ENCODE measurements at regions not wholly inside any gene's neighbourhood (a gene's known extent, or its start where the extent isn't known, plus 50 kb on each side); places are given as distances from the start of the nearest gene placed in this dataset.
"Not testable (repeated sequence)": the region's sequence is repeated elsewhere in the genome, so short reads cannot be mapped to it uniquely, and the experiment has no call there.

- DNase-seq: no peak
These were observed 542.1 kb upstream of the ATP2B1 start for GRCh38 chr12:90250766-90251165.

DNA sequence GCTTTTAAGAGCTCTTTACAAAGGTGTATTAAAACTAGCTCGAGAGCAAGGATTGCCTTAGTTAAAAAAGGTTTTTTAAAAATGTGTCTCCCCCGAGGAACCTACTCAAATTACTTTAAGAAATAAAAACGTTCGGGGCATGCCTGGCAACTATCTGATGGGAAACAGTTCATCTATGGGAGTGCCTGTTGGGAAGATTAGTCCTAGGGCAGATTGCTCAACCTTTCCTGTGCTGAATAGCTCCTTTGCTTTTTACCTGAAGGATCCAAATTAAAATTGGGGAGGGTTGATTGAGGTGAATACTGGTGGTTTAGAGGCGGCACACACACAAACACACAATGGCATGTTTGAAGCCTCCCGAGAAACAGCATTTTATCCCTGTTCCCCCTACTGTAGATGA lies 541.4 kb upstream of the ATP2B1 start:
- DNase-seq: no peak

- no peak for DNase-seq
These were observed 538.0 kb upstream of the ATP2B1 start for GRCh38 chr12:90246688-90247087.

DNA sequence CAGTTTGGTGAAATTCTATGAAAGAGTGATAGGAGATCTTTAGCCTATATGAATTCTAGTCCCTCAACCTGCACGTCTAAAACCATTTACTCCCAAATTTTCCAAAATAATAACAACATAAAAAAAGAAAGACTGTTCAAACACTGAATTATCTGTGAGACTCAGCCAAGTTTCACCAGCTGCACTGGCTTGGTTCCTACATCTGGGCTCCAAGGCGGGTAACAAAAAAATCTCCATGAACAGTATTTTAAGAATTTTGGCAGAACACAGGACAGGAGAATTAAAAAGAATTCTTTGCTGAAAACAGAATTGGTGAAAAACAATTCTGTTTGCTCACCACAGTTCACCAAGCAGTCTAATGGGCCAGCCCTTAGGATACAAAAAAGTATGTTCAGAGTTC lies 536.8 kb upstream of the ATP2B1 start:
- no peak for DNase-seq

DNA sequence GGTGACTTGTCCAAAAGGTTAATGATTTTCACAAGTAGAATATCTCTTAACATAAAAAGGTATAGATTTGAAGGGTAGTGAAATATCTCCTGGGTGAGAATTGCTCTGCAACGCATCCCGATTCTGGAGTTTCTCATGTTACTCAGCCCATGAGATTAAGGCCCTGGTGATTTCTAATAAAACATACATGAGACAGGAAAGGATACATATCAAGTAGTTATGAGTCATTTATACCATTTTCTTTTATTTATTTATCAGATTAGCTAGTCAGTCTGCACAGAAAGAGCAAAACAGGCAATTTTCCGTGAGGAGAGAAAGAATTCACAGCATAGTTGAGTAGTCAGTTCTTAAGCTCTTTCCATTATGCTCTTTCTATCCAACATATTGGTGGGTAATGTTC lies 535.6 kb upstream of the ATP2B1 start:
- DNase-seq: no peak

- DNase-seq: no peak
These were observed 534.6 kb upstream of the ATP2B1 start for GRCh38 chr12:90243211-90243610.

DNA sequence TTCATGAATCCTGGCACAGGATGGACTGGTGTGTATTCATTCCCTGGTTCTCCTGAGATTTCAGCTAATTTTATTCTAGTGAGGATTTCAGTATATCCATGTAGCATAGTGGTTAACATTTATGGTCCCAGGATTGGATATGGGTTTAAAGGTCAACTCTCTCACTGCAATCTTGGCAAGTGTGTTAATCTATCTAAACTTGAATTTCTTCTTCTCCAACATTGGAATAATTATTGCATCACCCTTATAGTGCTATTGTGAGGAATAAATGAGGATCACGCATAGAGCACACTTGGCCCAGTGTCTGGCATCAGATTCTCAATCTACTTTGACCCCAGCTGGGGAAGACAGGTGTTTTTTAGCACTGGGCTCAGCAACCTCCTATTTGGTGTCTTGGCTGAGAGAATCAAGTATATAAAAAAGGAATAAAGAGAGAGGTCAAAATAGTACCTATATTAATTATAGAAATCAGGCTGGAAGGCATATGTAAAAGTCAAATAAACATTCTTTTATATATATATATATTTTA lies 531.2 kb upstream of the ATP2B1 start:
- no peak for DNase-seq

DNA sequence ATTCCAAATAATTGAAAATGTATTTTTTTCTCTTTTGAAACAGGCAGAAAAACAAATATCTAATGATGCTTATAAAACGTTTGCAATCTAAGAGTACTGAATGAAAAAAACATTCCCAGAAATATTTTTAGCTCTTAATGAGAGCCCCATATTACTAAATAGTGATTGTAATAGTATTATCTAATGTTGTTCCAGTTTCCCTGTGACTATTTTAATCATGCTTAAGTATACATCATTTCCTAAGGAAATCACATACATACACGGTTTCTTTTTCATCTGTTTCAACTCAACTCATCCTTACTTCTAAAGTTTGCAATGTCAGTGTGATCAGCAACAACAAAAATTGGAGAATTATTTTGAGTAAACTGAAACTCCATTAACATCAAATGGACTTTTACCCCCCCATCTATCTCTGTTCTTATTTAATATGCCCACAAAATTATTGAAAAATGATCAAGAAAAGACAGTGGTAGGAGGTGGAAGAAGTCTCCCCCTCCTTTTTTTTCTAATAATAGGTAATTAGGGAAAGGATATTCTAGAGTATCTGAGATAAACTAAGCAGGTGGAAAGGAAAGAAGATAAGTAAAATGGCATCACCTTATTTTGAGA lies 530.1 kb upstream of the ATP2B1 start:
- DNase-seq: no peak

- no peak for DNase-seq
These were observed 529.2 kb upstream of the ATP2B1 start for GRCh38 chr12:90237841-90238240.

GRCh38 chr12:90235642-90236041 lies 527.0 kb upstream of the ATP2B1 start:
- no peak for DNase-seq

- DNase-seq: no peak
These were observed 525.8 kb upstream of the ATP2B1 start for GRCh38 chr12:90234472-90234871.

GRCh38 chr12:90233168-90234100 lies 524.8 kb upstream of the ATP2B1 start:
- no peak for DNase-seq

DNA sequence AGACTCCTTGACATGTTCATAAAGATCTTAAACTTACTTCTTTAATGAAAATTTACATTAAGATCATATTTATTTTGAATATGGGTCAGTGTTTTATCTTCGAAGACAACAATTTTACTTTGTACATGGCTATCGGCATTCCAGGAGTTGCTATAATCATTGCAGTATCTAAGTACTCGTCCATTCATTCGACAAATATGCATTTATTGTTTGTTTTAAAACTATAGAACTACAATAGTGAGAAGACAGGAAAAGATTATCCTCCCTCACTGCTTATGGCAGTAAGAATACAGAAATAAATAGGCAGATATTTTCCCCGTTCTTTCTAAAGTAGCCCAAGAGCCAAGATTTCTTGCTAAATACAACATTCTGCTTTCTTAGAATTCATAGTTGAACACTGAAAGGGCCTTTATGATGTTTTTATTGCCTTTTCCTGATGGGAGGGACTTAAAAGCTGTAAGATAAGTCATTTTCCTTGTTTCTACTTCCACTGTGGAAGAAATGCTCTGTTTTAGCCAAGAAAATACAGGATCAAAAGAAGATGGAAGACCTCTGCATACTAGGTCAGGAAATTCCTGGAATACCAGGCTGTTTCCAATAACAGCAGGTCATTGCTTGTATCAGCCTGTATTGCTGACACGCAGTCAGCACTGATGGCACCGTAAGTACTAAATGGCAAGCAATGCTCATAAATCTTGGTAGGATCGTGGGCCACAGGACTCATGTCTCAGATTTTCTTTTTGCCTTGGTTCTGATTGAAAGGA lies 521.0 kb upstream of the ATP2B1 start:
- DNase-seq: no peak

- no peak for DNase-seq
These were observed 517.6 kb upstream of the ATP2B1 start for GRCh38 chr12:90226211-90226610.

DNA sequence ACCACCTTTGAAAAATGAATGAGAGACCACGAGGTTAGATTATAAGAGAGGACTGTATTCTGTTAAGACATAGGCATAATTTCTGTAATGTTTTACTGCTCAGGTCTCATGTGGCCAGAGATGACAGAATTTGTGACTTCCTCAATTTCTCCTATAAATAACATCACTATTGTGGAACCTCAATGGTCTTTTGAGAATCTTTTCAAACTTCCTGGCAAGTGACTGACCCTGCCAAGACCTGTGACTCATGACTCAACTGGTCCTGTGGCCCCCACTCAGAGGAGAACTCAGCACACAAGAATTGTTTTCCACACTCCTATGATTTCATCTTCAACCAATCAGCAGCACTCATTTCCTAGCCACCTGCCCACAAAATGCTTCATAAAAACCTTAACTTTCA lies 508.2 kb upstream of the ATP2B1 start:
- no peak for DNase-seq

DNA sequence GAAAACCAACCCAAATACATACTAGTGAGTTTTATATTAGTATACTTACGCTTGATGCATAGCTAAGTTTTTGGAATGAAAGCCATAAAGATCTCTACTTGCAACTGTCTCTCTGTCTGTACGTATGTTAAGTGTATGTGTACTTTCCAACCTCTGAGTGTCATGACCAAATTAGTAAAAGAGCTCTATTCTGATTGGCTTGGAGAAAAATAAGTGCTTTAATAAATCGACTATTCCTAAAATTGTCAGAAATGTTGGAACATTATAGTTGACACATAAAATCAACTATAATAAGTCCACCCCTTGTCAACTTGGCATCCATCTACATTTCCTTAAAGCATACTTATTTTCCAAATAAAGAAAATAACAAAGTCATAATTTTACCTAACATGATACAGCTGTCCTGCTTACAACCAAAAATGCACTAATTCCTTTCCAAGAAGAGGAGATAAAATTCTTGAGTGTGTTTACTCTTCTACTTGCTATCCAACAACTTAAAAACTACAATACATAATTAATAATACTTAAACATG lies 507.4 kb upstream of the ATP2B1 start:
- DNase-seq: no peak

DNA sequence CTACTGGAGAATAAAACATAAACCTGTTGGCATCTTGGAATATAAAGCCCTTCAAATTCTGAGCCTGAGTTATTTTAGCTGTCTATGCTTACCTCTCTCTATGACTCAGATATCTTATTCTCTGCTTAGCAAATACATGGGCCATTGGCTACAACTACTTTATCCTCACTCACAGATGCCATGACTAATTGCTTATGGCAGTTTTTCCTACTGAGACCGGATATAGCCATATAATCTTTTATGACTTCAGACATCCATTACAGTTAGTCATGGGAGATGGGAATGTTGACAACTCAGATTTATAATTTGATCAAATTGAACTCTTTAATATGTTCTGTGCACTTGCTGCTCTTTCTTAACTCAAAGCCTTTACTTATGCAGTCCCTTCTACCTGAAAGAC lies 502.4 kb upstream of the ATP2B1 start:
- no peak for DNase-seq

DNA sequence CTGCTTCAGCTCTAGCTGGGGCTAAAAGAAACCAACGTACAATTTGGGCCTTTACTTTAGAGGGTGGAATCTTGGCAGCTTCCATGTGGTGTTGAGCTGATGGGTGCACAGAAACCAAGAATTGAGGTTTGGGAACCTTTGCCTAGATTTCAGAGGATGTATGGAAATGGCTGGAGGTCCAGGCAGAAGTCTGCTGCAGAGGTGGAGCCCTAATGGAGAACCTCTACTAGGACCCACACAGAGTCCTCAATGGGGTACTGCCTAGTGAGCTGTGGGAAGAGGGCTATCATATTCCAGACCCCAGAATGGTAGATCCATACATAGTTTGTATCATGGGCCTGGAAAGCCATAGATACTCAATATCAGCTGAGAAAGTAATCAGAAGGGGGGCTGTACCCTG lies 500.4 kb upstream of the ATP2B1 start:
- no peak for DNase-seq

DNA sequence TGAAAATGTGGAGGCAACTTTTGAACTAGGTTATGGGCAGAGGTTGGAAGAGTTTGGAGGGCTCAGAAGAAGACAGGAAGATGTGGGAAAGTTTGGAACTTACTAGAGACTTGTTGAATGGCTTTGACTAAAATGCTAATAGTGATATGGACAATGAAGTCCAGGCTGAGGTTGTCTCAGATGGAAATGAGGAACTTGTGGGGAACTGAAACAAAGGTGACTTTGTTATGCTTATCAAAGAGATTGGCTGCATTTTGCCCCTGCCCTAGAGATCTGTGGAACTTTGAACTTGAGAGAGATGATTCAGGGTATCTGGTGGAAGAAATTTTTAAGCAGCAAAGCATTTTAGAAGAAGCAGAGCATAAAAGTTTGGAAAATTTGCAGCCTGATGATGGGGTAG lies 499.7 kb upstream of the ATP2B1 start:
- not testable (repeated sequence) for DNase-seq

DNA sequence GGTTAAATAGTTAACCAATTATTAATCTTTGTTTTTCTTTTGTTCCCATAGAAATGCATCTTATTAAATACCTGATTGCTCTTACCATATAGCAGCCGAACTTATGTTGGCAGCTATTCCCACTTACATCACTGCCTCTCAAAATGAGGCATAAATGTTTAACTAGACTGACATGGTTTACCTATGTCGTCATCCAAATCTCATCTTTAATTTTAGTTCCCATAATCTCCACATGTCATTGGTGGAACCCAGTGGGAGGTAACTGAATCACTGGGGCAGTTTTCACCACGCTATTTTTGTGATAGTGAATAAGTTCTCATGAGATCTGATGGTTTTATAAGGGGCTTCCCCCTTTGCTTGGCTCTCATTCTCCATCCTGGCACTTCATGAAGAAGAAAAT lies 499.2 kb upstream of the ATP2B1 start:
- no peak for DNase-seq

- DNase-seq: no peak
These were observed 496.5 kb upstream of the ATP2B1 start for GRCh38 chr12:90205165-90205564.

DNA sequence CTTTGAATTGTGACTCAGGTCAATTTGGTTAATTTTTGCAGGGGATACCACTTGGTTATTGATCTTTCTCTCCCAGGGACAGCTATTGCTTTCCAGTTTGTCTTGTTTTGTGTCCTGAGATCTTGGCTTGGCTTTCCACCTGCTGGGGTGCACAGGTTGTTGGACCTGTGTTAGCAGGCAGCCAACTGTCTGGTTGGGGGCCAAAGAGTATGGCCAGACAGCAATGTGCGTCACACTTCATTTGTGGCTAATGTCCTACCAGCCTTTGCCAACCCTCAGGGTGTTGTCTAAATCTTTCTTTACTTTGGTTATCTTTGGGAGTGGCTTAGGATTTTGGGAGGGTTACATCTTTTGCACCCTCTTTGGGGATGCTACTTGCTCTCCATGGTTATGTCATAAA lies 494.9 kb upstream of the ATP2B1 start:
- DNase-seq: no peak

- no peak for DNase-seq
These were observed 490.4 kb upstream of the ATP2B1 start for GRCh38 chr12:90199006-90199405.
